ENCODE measurements at regions not wholly inside any gene's neighbourhood (a gene's known extent, or its start where the extent isn't known, plus 50 kb on each side); places are given as distances from the start of the nearest gene placed in this dataset.
A peak's percentile ranks its signal among the peaks of the same experiment; 100 is the strongest.

DNA sequence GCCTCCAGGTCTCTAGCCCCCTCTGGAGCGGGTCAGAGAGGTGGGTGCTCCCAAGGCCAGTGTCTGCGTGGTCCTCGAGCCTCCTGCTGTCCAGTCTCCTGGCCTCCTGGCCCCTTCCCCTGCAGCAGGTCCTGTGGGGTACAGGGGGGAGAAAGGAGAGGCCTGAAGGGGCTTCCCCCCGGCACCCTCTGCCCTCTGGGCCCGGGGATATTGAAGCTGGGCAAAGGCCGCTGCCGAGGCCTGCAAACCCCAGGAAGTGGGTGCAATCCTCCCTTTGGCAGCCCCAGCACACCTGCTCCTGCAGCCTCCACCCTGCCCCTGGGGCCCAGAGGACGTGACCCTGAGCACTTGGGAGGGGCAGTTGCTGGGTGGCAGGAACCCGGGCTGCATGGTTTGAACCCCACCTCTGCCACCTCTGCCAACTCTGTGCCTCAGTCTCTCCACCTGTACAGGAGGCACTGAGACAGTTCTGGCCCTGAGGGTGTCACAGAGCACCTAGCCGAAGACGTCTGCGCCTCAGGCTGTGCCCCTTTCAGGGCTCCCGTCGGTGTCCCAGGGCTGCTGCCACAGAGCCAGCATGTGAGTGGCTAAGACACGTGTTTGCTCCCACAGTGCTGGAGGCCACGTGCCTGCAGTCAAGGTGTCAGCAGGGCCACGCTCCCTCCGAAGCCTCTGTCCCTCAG is 59.1 kb upstream of the INPP5A start:
- no peaks in the 10 kb centered on the region for H3K79me1 ChIP-seq (ENCODE audit: low read depth in 1 of 2, low read length in 2 of 2)
- no peak overlapping the region for H3K18ac ChIP-seq (ENCODE audit: low read depth, low read length)
- H3K9me3 ChIP-seq (ENCODE audit: control insufficient read depth, insufficient read depth, low read length), result no peaks in the 10 kb centered on the region
- H2AK5ac ChIP-seq (ENCODE audit: low read depth, low read length), result peak overlapping the region; percentile 3; the same call in 1 of the 2 replicates
- H3K36me3 ChIP-seq (ENCODE audit: control insufficient read depth, insufficient read depth, low read length), result no peaks in the 10 kb centered on the region
- no peak overlapping the region for H2BK5ac ChIP-seq (ENCODE audit: low read depth, low read length, poor library complexity, severe bottlenecking)
- no peak overlapping the region for H3K4me2 ChIP-seq (ENCODE audit: low read depth, low read length)
- TF ChIP-seq POLR2A (IDR thresholded peaks at IDR 0.05; ENCODE audit: low read depth, low read length) (no peak), RCOR1 (IDR thresholded peaks at IDR 0.05; ENCODE audit: insufficient replicate concordance, low read length) (no peak)
- peaks cover 7% of the 10 kb centered on the region for H3K4me1 ChIP-seq (ENCODE audit: control insufficient read depth, insufficient read depth, low read length)
- H2BK20ac ChIP-seq (ENCODE audit: low read depth, low read length), result no peak overlapping the region
- no peak overlapping the region for H2BK120ac ChIP-seq (ENCODE audit: low read depth, low read length)
- H3K23ac ChIP-seq (ENCODE audit: low read depth, low read length), result no peak overlapping the region
- H3K4me3 ChIP-seq (ENCODE audit: insufficient read depth, low read depth, low read length), result no peak overlapping the region
- no peak overlapping the region for H3K9ac ChIP-seq (ENCODE audit: low read depth, low read length)
- no peak overlapping the region for H3K56ac ChIP-seq (ENCODE audit: extremely low read depth, insufficient read depth, low read length)
- ChIA-PET CTCF (no interaction called here), POLR2A (ENCODE audit: unreplicated experiment) (no interaction called here)
- H3K27ac ChIP-seq (ENCODE audit: insufficient read depth, low read length), result no peak overlapping the region
- H2BK15ac ChIP-seq (ENCODE audit: low read depth, low read length), result no peak overlapping the region
- no peak overlapping the region for H4K8ac ChIP-seq (ENCODE audit: low read depth in 2 of 2, low read length in 2 of 2)
- dilution Hi-C loops (cut with HindIII; ENCODE audit: low sequenced_read_pairs, unreplicated experiment), result no loop called here
- no peak overlapping the region for H4K91ac ChIP-seq (ENCODE audit: insufficient read depth, low read depth, low read length)
- H2AFZ ChIP-seq (replicated peaks; ENCODE audit: low read length, poor library complexity), result peak overlapping the region; percentile 53
- 87% methylated on average over 10 of the region's 18 CpGs; no CpG with 5 or more reads in 1 of the 2 experiments for WGBS, 2 experiments (ENCODE audit: extremely low coverage in 2 of 2, insufficient read length in 1 of 2)
- no peak overlapping the region for H3K14ac ChIP-seq (replicated peaks; ENCODE audit: low read depth, low read length)
- H4K5ac ChIP-seq (ENCODE audit: low read depth, low read length), result no peak overlapping the region
- in situ Hi-C loops (cut with MboI; ENCODE audit: low sequenced_read_pairs), result no loop called here
- DNase-seq (no peak), ATAC-seq (ENCODE audit: low read depth) (no peak)
- no peak overlapping the region for H2AK9ac ChIP-seq (replicated peaks; ENCODE audit: low read depth, low read length, poor library complexity)
- intact Hi-C loops (cut with micrococcal nuclease), result no loop called here
- no peak overlapping the region for H3K4ac ChIP-seq (ENCODE audit: low read depth, low read length)
- H3K27me3 ChIP-seq (ENCODE audit: control insufficient read depth, insufficient read depth, low read length), result peaks cover 11% of the 10 kb centered on the region
- no TSS peak for BruUV-seq (replicated peaks)
- H3K9me1 ChIP-seq (ENCODE audit: insufficient read depth, low read length), result no peaks in the 10 kb centered on the region; the same call in 1 of the 2 replicates
- no peaks in the 10 kb centered on the region for H4K20me1 ChIP-seq (ENCODE audit: insufficient read depth, low read length)
